GM18498 (cell line): ENCODE measurements at regions not wholly inside any gene's neighbourhood (a gene's known extent, or its start where the extent isn't known, plus 50 kb on each side); places are given as distances from the start of the nearest gene placed in this dataset.
A peak's percentile ranks its signal among the peaks of the same experiment; 100 is the strongest.

Experiments
- ATAC-seq: cut with Tn5 transposase; IDR thresholded peaks from one replicate; pipeline ENCODE4 v1.9.1; 2021; ENCODE audit warnings: mild to moderate bottlenecking, moderate library complexity; ENCODE audit not compliant: unreplicated experiment

DNA sequence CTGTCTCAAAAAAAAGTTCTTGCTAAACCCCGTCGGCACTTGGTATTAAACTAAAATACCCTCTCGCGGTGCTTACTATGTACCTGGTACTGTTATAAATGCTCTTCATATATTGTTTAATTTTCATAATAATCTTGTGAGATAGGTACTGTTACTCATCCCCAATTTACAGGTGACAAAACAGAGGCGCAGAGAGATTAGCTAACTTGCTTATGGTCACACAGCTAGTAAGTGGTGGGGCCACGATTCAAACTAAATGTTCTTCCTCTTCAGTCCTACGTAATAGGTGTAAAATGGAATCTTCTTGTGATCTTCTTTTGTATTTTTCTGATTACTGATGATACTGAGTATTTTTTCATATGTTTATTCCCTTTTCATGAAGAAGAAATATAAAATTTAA is 51.3 kb downstream of the TET3 start:
- no peak for ATAC-seq

- ATAC-seq = no peak
Observed at GRCh38 chr2:74036450-74037195, 51.9 kb downstream of the TET3 start.

DNA sequence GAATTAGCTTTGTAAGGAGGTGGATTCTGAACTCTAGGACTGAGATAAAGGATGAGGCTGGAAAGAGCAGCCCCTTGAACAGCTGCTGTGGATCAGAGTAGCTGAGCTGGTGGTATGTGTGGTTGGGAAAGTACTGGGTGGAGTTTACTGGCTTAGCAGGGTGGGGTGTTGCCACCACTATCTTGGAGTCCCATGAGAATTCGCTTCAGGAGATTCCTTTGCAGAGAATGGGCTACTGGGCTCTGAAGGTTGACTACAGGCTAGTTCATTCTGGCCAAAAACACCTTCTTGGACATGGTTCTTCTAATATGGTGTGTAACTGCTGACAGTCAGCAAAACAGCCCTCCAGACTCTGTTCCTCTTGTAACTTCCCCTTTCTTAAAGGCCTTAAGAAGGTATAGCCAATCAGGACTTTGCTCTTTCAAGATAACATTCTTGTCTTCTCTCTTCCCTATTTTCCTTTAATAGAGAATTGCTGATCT is 52.7 kb downstream of the TET3 start:
- ATAC-seq = peak; percentile 48

GRCh38 chr2:74039611-74040010 is 54.9 kb downstream of the TET3 start:
- no peak for ATAC-seq

DNA sequence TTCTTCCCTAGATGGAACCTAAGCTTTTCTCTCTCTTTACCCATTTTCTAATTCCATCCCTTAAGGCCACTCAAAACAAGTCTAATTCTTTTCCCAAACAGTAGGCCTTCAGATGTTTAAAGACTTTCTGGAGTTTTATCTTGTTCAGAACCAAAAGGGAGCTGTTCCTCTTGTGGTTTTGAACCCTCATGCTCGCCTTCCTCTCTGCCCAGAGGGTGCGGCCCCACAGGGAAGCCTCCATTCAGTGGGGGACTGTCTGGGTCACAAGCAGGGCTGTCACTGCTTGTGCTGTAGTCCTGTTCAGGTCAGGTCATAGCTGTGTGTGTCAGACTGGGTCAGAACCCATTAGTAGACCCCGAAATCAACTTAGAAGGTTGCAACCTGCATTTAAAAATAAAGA is 56.5 kb downstream of the TET3 start:
- no peak for ATAC-seq

DNA sequence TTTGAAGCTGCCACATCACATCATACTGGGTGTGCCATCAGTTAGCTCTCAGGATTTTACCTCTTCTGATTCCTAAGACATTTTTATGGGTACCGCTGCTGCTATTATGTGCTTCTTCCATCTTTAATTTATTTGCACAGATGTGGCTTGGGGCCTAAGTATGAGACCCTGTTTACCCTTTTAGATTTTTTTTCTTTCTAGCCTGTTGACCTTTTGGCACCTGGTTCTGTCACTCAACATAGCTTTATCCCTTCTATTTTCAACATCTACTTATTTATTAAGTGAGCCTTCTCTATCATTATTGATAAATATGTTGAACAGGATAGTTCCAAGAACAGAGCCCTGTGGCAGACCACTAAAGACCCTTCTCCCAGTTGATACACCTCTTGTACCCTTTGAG is 57.0 kb downstream of the TET3 start:
- ATAC-seq = no peak

- no peak for ATAC-seq
Observed at GRCh38 chr2:74042606-74043005, 57.9 kb downstream of the TET3 start.

GRCh38 chr2:74043345-74044329 is 58.9 kb downstream of the TET3 start:
- no peak for ATAC-seq

- ATAC-seq = no peak
Observed at GRCh38 chr2:74044999-74045398, 60.3 kb downstream of the TET3 start.

DNA sequence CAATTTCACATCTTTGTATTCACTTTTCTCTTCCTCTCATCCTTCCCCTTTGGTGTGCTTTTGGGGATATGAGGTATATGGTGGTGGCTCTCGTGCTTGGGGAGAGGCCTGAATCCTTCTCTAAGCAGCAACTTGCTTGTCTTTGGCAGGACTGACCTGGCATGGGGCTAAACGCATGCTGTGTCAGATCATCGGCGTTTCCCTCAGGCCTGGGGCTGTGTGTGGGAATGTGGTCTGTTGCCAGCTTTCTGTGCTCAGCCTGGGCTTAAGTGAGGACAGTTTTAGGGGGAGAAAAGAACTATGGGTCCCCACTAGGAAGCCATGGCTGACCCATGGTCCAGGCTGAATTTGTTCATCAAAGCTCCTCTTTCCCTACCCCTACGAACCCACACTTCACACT is 60.7 kb downstream of the TET3 start:
- ATAC-seq = no peak

DNA sequence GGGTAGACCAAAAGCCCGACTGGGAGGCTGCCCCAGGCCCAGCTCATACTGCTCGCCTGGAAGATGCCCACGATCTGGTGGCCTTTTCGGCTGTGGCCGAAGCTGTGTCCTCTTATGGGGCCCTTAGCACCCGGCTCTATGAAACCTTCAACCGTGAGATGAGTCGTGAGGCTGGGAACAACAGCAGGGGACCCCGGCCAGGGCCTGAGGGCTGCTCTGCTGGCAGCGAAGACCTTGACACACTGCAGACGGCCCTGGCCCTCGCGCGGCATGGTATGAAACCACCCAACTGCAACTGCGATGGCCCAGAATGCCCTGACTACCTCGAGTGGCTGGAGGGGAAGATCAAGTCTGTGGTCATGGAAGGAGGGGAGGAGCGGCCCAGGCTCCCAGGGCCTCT is 61.7 kb downstream of the TET3 start:
- ATAC-seq = no peak

DNA sequence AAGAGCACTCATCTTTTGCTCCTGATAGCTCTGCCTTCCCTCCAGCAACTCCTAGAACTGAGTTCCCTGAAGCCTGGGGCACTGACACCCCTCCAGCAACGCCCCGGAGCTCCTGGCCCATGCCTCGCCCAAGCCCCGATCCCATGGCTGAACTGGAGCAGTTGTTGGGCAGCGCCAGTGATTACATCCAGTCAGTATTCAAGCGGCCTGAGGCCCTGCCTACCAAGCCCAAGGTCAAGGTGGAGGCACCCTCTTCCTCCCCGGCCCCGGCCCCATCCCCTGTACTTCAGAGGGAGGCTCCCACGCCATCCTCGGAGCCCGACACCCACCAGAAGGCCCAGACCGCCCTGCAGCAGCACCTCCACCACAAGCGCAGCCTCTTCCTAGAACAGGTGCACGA is 62.4 kb downstream of the TET3 start:
- ATAC-seq = no peak

DNA sequence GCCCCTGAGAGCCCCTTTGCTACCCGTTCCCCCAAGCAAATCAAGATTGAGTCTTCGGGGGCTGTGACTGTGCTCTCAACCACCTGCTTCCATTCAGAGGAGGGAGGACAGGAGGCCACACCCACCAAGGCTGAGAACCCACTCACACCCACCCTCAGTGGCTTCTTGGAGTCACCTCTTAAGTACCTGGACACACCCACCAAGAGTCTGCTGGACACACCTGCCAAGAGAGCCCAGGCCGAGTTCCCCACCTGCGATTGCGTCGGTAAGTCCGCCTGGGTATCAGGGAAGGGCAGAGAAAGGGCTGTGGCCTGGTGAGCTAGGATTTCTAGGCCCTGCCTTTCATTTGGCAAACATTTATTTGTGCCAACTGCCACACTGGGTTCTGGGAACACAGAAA is 63.4 kb downstream of the TET3 start:
- no peak for ATAC-seq

DNA sequence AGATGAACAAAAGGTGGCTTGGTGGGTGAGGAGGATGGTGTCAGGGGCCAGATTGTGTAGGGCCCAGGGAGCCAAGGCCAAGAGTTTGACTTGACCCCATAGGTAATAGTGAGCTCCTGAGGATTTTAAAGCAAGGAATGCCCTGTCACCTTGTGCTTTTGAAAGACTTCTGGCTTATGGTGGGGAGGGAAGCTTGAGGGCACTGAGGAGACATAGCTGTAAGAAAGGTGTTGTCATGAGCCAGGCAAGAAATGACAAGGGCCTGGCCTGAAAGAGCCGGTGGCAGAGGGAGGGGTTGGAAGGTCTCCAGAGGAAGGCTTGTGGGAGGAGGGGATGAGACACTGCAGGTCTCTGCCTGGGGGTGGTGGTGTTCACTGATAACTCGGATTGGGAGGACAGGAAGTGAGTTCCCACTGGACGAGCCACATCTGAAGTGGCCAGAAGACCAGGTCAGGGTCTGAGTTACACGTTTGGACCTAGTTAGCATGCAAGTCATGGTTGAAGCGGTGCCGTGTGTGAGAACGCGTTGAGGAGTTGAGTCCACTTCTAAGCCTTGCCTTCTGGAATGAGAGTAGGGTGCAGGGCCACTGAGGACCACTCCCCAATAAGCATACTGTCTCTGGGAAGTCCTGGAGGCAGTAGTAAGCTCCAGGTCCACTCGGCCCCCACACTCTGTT is 64.3 kb downstream of the TET3 start:
- ATAC-seq = no peak

DNA sequence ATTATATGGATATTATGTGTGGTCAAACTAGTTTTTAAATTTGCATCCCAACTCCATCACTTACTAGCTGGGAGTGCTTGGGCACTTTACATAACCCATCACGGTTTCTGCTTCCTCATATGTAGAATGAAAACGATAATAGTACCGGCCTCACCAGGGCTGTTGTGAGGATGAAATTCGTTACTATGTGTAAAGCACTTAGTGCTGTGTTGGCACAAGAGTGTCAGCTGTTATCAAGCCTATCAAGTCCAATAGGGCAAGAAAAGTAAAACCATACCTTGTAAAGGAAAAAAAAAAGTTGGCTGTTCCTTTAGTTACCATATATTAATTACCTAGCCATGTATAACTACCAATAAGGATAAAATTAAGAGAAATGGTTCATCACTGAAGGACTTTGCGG is 65.4 kb downstream of the TET3 start:
- no peak for ATAC-seq

DNA sequence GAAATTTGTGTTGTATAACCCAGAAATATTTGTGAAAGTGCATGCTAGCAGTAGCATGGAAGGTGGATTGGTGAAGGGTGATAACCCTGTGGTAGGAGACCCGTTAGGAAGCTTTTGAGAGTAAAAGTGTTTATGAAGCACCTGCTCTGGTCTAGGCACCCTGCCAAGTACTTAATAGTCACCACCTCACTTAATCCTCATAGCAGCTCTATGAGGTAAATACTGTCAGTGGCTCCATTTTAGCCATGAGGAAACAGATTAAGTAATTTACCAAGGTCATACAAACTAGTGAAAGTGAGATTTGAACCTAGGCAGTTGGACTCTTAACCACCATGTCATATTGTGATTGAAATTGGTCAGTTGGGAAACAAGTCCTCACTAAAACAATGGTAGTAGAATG is 66.8 kb downstream of the TET3 start:
- ATAC-seq = no peak

GRCh38 chr2:74052732-74053710 is 68.3 kb downstream of the TET3 start:
- ATAC-seq = no peak

DNA sequence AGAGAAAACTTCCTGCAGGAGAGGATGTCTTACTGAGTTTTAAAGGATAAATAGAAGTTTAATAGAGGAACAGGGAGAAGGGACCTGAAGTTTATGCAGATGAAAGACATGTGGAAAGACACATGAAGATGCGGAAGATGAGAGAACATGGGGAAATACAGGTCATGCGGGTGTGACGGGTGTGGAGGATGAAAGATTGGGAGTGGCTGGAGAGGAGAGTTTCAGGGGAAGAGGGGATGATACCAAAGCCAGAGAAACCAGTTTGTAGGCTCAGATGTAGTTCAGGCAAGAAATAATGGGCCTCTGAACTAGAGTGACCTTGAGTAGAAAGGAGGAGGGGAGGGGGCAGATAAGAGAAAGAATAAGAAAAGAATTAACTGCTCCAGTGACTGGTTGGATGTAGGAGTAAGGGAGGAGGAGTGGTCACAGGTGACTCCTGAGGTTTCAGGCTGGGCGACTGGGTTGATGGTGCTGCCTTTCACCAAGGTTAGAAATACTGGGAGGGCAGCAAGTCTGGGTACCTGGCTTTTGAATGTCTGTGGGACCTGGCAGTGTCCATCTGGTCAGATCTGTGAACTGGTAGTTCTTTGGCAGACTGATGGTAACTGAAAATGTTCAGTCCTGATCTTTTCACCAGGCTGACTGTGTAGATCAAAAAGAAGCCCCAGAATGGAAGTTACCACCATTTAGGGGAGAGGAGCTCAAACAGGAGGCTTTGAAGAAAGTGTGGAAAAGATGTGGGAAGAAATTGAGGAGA is 69.4 kb downstream of the TET3 start:
- ATAC-seq = no peak

DNA sequence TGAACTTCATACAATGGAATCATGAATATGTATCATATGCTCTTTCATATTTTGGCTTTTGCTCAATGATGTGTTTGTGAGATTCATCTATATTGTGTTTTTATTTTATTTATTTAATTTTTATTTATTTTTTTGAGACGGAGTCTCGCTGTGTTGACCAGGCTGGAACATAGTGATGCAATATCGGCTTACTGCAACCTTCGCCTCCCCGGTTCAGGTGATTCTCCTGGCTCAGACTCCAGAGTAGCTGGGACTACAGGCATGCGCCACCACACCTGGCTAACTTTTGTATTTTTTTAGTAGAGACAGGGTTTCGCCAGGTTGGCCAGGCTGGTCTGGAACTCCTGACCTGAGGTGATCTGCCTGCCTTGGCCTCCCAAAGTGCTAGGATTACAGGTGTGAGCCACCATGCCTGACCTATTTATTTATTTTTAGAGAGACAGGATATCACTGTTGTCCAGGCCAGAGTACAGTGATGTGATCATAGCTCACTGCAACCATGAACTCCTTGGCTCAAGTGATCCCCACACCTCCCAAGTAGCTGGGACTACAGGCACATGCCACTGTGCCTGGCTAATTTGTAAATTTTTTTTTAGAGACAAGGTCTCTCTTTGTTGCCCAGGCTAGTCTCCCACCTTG is 74.5 kb downstream of the TET3 start:
- no peak for ATAC-seq
